Activated T-helper 2 cell treated with anti-CD3 and anti-CD28 coated beads, Interferon-gamma antibody, Interleukin-2, Interleukin-4, amounts not matched to agents 10 μg/mL and 5 μg/mL and 100 μg/mL, durations not matched to agents 14 hours and 24 hours and 36 hours (primary cell): ENCODE measurements at regions not wholly inside any gene's neighbourhood (a gene's known extent, or its start where the extent isn't known, plus 50 kb on each side); places are given as distances from the start of the nearest gene placed in this dataset.

ENCODE experiments used
- DNase-seq: peaks from one replicate; pipeline ENCODE4 v3.0.0; 2021; ENCODE audit warnings: low spot score
- H3K27ac Mint-ChIP-seq: one replicate; pipeline ENCODE4 v1.8.0; 2021; ENCODE audit warnings: mixed read lengths
- H3K27me3 Mint-ChIP-seq: one replicate; pipeline ENCODE4 v1.8.0; 2021; ENCODE audit warnings: low read depth, mixed read lengths
- H3K36me3 Mint-ChIP-seq: one replicate; pipeline ENCODE4 v1.8.0; 2021; ENCODE audit warnings: low read depth, mixed read lengths
- H3K4me1 Mint-ChIP-seq: one replicate; pipeline ENCODE4 v1.8.0; 2021; ENCODE audit warnings: low read depth, mixed read lengths
- H3K4me3 Mint-ChIP-seq: one replicate; pipeline ENCODE4 v1.8.0; 2021; ENCODE audit warnings: low read depth, mild to moderate bottlenecking, moderate library complexity, mixed read lengths
- H3K9me3 Mint-ChIP-seq: one replicate; pipeline ENCODE4 v1.8.0; 2021; ENCODE audit warnings: mixed read lengths
- intact Hi-C: fragments of 100-400 bp; cut with micrococcal nuclease; formaldehyde crosslinking; loops from one replicate; pipeline ENCODE4 v1.15.1; 2023

- no peaks in the 10 kb centered on the region for H3K36me3 Mint-ChIP-seq
- no peak overlapping the region for H3K4me3 Mint-ChIP-seq
- H3K27me3 Mint-ChIP-seq: peaks cover 2% of the 10 kb centered on the region
- DNase-seq: no peak
- no peak overlapping the region for H3K27ac Mint-ChIP-seq
- no peaks in the 10 kb centered on the region for H3K9me3 Mint-ChIP-seq
- intact Hi-C loops: no loop called here
- peaks cover 9% of the 10 kb centered on the region for H3K4me1 Mint-ChIP-seq
Observed at GRCh38 chr9:7907551-7908337, 108.2 kb upstream of the DMAC1 start.

DNA sequence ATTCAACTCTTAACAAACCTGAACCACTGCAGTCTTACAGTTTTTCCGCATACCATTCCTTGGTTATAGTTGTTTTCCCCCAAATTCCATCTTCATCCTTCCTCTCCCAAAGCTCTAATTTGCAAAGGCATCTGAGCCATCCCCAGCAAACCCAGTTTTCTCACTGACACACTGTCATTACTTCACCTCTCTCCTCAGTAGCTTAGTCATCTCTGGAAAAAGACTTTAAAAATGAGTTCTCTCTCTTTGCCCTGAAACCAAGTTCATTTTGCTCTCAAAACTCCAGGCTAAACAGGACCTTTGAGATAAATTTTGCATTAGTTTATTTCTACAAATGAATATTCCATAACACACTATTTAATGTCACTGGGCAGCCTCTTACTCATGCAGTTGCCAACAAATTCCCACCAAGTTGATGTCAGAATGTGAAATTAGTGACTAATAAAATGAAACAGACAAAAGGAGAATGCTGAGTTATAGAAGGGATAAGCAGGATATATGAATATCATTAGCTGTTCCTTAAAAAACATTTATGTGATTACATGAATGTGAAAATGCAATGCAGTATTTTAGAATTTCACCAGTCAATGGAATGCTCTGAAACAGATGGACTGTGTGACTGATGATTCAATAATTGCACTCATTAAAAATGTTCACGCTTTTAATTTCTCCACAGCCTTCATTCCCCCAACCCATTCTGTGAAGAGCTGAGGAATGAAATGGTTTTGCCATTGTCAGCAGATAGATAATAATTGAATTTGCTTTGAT, 107.4 kb upstream of the DMAC1 start:
- H3K4me1 Mint-ChIP-seq: peaks cover 9% of the 10 kb centered on the region
- H3K9me3 Mint-ChIP-seq: no peaks in the 10 kb centered on the region
- intact Hi-C loops: no loop called here

DNA sequence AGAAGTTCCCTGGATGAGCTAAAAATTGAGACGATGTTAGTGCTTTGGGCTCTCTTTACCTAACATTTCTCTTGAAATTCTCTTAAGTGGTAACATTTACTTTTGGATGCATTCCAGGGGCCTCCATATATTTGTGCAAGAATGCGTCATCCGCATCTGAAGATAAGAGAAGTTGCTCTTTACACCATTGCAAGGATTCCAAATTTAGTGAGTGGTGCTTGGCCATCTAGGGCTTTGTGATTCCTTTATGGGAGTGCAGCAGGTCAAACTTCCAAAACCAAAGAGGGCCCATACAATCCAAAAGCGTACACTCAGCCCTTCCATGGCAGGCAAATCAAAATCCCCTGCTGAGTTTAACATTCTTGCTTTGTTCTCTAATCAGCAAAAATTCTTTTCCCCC, 102.0 kb upstream of the DMAC1 start:
- Mint-ChIP-seq H3K9me3 (no peaks in the 10 kb centered on the region), H3K4me3 (no peak overlapping the region), H3K27ac (no peak overlapping the region), H3K36me3 (no peaks in the 10 kb centered on the region), H3K4me1 (peaks cover 1% of the 10 kb centered on the region), H3K27me3 (peaks cover 3% of the 10 kb centered on the region)
- intact Hi-C loops: no loop called here
- no peak for DNase-seq

More for the DNA sequence above, 107.4 kb upstream of the DMAC1 start:
- H3K4me3 Mint-ChIP-seq: no peak overlapping the region
- H3K27me3 Mint-ChIP-seq: peaks cover 2% of the 10 kb centered on the region
- no peak for DNase-seq
- no peaks in the 10 kb centered on the region for H3K36me3 Mint-ChIP-seq
- no peak overlapping the region for H3K27ac Mint-ChIP-seq

DNA sequence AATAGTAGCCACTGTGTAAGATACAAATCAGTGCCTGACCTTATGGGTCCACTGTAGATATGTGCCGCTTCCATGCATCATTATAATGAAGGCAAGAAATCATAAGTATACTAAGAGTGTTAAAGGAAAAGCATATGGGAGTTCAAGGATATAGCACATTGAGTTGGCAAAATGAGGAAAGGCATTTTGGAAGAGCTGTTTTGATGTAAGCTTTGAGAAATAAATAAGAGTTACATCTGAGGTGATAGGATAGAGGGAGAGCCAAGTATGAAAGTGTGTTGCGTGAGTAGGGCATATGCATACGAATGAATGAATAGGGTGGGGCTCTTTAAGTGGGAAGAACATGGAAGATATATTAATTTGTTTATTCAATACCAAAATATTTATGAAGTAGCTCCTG, 101.0 kb upstream of the DMAC1 start:
- Mint-ChIP-seq H3K27ac (no peak overlapping the region), H3K27me3 (peaks cover 3% of the 10 kb centered on the region), H3K4me1 (no peaks in the 10 kb centered on the region), H3K36me3 (no peaks in the 10 kb centered on the region), H3K9me3 (no peaks in the 10 kb centered on the region), H3K4me3 (no peak overlapping the region)
- intact Hi-C loops: no loop called here
- no peak for DNase-seq

DNA sequence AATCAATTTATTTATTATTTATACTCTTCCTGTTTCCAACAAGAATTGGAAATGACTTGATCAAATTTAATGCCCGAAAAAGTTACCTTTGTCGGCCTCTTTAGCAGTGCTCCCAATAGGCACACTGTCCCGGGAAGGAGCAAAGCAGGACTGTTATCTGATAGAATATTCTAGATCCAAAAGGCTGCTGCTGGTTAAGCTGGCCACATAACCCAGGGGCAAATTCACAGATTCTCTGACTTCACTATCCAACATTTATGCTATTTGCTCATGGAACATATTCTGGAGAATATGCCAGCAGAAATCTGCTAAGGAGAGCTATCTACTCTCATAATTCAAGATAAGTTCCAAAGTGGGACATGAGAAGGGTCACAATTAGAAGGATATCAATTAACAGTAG, 100.2 kb upstream of the DMAC1 start:
- intact Hi-C loops: no loop called here
- Mint-ChIP-seq H3K4me1 (no peaks in the 10 kb centered on the region), H3K27ac (no peak overlapping the region), H3K27me3 (peaks cover 3% of the 10 kb centered on the region), H3K9me3 (no peaks in the 10 kb centered on the region), H3K36me3 (no peaks in the 10 kb centered on the region), H3K4me3 (no peak overlapping the region)
- DNase-seq: no peak

DNA sequence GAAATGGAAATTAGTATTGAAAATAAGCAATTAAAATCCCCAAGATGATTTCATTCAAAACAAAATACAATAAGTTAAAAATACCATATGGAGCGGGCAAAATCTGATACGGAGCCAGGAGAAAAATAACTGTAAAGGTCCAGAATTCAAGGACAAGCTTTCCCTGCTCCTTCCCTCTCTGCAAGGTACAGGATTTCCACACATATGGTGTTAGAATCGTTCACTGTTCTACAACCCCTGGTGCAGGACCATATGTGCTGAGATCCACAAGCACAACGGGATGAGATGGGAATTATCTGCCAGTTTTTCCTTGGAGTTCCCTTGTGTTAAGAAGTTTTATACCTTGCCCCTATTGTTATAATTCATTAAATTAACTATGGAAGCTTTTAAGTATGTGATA, 94.7 kb upstream of the DMAC1 start:
- no peak overlapping the region for H3K4me3 Mint-ChIP-seq
- peaks cover 8% of the 10 kb centered on the region for H3K9me3 Mint-ChIP-seq
- no peaks in the 10 kb centered on the region for H3K27me3 Mint-ChIP-seq
- no peaks in the 10 kb centered on the region for H3K4me1 Mint-ChIP-seq
- no peak for DNase-seq
- no peak overlapping the region for H3K27ac Mint-ChIP-seq
- no peaks in the 10 kb centered on the region for H3K36me3 Mint-ChIP-seq
- intact Hi-C loops: no loop called here

DNA sequence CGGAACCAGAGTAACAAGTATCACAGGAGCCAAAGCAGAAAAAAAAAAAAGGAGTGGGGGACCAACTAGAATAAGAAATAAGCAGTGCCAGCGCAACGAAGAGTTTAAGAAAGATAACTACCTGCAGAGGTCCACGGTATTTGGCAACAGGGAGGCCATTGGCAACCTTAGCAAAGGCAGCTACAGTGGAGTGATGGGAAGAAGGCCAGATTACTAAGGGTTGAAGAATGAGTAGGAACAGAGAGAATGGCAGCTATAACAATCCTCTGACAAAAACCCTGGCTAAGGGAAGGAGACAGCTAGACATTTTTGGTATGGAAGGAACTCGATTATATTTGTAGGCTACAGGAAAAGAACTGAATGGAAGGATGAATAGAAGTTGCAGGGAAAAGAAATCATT, 93.4 kb upstream of the DMAC1 start:
- no peaks in the 10 kb centered on the region for H3K4me1 Mint-ChIP-seq
- intact Hi-C loops: no loop called here

DNA sequence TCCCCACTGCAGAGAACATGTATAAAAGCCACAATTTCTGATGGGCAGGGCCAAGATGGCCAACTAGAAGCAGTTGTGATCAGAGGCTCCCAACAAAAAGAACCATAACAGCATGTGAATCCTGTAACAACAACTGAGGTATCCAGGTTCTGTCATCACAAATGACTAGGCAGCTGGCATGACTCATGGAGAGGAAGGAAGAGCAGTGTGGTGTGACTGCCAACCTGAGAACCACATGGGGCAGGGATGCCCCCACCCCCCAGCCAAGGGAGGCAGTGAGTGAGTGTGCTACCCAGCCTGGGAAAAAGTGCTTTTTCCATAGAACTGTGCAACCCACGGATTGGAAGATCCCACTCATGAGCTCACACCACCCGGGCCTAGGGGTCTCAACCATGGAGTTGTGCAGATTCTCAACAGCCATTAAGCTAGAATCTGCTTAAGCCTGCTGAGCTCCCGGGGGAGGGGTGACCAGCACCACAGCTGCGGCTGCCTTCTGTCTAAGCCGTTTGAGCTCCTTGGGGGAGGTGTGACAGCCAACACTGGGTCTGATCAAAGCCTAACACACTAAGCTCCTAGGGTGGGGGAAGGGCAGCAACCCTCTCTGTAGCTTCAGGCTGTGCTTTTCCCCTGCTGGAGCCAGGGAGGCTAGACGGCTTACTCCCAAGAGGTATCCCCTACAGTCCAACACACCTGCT, 80.1 kb upstream of the DMAC1 start:
- intact Hi-C loops: no loop called here
- H3K36me3 Mint-ChIP-seq: peaks cover 6% of the 10 kb centered on the region
- no peaks in the 10 kb centered on the region for H3K27me3 Mint-ChIP-seq
- no peak for DNase-seq
- H3K9me3 Mint-ChIP-seq: peaks cover 40% of the 10 kb centered on the region
- H3K4me3 Mint-ChIP-seq: no peak overlapping the region
- H3K4me1 Mint-ChIP-seq: peaks cover 7% of the 10 kb centered on the region
- no peak overlapping the region for H3K27ac Mint-ChIP-seq

More for the DNA sequence above, 93.4 kb upstream of the DMAC1 start:
- Mint-ChIP-seq H3K9me3 (peaks cover 8% of the 10 kb centered on the region), H3K4me3 (no peak overlapping the region), H3K36me3 (no peaks in the 10 kb centered on the region), H3K27ac (no peak overlapping the region), H3K27me3 (no peaks in the 10 kb centered on the region)
- DNase-seq: no peak

DNA sequence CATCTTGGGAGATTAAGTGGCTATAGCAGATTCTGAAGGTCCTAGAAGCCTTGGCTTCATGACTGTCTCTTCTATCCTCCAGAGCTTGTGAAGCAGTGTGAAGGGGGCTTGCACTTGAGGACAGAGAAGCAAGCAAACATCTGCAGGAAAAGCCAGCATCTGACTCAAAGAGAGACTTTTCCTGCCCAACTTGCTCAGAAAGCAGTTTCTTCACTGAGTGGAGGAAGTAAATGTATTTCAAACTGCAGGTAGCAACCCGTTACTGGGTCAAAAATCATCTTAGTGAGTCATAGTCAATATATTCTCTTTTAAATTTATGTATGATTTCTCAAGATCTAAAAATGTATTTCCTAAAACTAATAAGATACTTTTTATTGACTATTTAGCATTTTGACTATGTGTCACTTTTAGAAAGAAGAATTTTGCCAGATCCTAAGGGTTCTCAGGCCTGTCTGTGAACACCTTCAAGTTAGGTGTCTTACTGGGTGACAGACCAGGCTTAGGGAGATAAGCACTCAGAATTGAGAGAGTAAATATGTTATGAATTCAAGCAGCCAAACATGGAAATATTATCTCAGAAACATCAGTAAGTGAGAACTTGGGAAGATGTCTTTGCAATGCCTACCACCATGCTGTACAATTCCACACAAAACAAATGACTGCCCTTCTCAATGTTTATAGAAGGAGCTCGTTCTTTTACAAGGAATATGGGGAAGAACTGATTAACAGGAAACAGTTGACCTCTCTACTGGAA, 72.6 kb upstream of the DMAC1 start:
- intact Hi-C loops: no loop called here
- peaks cover 4% of the 10 kb centered on the region for H3K9me3 Mint-ChIP-seq
- no peak for DNase-seq
- H3K27ac Mint-ChIP-seq: no peak overlapping the region
- no peaks in the 10 kb centered on the region for H3K4me1 Mint-ChIP-seq
- no peak overlapping the region for H3K4me3 Mint-ChIP-seq
- no peaks in the 10 kb centered on the region for H3K27me3 Mint-ChIP-seq
- H3K36me3 Mint-ChIP-seq: no peaks in the 10 kb centered on the region

DNA sequence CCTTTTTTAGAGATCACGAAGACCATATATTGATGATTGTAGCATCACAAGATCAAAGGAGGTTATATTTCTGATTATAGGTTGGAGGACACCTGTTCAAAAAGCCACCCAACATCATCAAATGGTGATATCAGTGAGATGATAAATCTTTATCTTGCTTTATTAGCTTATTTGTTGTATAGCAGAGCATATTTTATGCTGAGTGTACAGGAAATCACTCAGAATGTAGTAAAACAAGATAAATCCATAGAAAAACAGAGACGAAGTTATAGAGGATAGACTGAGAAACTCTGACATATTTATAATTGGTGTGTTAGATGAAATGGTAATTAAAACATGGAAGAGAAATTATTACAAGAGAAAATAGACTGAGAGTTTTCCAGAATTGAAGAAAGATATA, 69.8 kb upstream of the DMAC1 start:
- H3K4me1 Mint-ChIP-seq: no peaks in the 10 kb centered on the region
- H3K36me3 Mint-ChIP-seq: no peaks in the 10 kb centered on the region
- no peak overlapping the region for H3K27ac Mint-ChIP-seq
- no peak overlapping the region for H3K4me3 Mint-ChIP-seq
- no peaks in the 10 kb centered on the region for H3K27me3 Mint-ChIP-seq
- intact Hi-C loops: no loop called here
- H3K9me3 Mint-ChIP-seq: peaks cover 4% of the 10 kb centered on the region
- no peak for DNase-seq

GRCh38 chr9:7862170-7862569, 62.6 kb upstream of the DMAC1 start:
- no peak overlapping the region for H3K27ac Mint-ChIP-seq
- DNase-seq: no peak
- no peaks in the 10 kb centered on the region for H3K4me1 Mint-ChIP-seq
- no peak overlapping the region for H3K4me3 Mint-ChIP-seq
- intact Hi-C loops: no loop called here
- H3K36me3 Mint-ChIP-seq: no peaks in the 10 kb centered on the region
- no peaks in the 10 kb centered on the region for H3K27me3 Mint-ChIP-seq
- H3K9me3 Mint-ChIP-seq: peaks cover 4% of the 10 kb centered on the region

DNA sequence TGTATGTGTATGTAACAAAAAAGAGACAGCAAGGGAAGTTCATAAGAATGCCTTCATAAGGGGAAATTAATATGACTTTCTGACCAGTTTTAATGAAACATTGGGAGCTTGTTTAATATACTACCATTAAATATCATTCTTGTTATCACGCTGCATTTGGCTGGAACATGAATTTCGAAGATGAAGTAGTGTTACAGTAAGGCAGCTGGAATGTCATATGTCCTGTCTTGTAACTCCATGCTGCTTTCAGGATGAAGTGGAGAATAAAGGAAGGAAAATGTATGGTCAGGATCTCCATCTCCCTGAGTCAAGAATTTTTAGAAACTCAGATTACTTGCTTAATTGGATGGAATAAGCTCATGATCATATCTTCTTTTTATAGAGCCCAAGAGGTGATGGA, 61.5 kb upstream of the DMAC1 start:
- no peaks in the 10 kb centered on the region for H3K27me3 Mint-ChIP-seq
- DNase-seq: no peak
- intact Hi-C loops: no loop called here
- H3K36me3 Mint-ChIP-seq: no peaks in the 10 kb centered on the region
- H3K4me1 Mint-ChIP-seq: no peaks in the 10 kb centered on the region
- H3K9me3 Mint-ChIP-seq: peaks cover 4% of the 10 kb centered on the region
- H3K4me3 Mint-ChIP-seq: no peak overlapping the region
- no peak overlapping the region for H3K27ac Mint-ChIP-seq
